ENCODE measurements at regions not wholly inside any gene's neighbourhood (a gene's known extent, or its start where the extent isn't known, plus 50 kb on each side); places are given as distances from the start of the nearest gene placed in this dataset.

DNA sequence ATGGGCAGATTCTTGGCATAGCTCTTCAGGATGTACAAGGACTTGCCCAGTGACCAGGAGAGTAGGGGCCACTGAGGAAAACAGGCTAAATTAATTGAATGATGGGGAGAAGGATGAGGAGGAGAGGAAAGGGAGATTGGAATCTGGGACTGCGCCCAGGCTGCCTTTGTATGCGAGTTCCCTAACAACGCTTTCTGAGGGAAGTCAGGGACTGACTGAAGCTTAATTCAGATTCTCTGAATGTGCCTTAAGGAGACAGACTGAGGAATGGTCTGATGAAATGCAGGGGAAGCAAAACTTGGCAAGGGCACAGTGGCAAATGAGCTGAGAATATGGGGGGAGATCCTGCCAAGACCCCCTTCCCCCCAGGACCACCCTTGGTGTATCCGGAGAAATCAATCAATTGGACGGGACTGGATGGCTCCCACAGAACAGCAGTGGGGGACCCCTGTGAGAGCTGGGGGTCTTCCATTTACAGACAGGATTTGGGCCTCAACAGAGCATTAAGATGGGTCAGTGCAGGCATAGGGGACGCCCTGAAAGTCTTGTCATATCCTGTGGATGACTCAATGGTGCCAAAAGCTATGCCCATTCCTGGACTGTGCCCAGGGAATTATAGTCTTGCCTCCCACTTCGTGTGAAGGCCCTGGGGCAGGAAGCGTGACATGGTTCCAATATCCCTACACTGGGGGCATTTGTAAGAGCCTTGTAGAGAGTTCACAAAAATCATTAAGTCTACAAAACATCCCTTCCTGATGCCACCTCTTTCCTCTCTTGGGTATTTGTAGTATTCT, 215.5 kb upstream of the TNC start:
- TF ChIP-seq, protein P1, sequence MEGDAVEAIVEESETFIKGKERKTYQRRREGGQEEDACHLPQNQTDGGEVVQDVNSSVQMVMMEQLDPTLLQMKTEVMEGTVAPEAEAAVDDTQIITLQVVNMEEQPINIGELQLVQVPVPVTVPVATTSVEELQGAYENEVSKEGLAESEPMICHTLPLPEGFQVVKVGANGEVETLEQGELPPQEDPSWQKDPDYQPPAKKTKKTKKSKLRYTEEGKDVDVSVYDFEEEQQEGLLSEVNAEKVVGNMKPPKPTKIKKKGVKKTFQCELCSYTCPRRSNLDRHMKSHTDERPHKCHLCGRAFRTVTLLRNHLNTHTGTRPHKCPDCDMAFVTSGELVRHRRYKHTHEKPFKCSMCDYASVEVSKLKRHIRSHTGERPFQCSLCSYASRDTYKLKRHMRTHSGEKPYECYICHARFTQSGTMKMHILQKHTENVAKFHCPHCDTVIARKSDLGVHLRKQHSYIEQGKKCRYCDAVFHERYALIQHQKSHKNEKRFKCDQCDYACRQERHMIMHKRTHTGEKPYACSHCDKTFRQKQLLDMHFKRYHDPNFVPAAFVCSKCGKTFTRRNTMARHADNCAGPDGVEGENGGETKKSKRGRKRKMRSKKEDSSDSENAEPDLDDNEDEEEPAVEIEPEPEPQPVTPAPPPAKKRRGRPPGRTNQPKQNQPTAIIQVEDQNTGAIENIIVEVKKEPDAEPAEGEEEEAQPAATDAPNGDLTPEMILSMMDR (conservative IDR thresholded peaks at IDR 0.05 in 1 of 2, IDR thresholded peaks at IDR 0.05 in 1 of 2; ENCODE audit: extremely low read depth in 1 of 2, insufficient read depth in 1 of 2, low read depth in 1 of 2, low read length in 2 of 2) = no peak
- no peak for TF ChIP-seq EZH2 (IDR thresholded peaks at IDR 0.05; ENCODE audit: borderline replicate concordance, low read length)

Data from mammary epithelial cell (primary cell).